Endodermal cell (in vitro differentiated cells): ENCODE measurements at regions not wholly inside any gene's neighbourhood (a gene's known extent, or its start where the extent isn't known, plus 50 kb on each side); places are given as distances from the start of the nearest gene placed in this dataset.
A peak's percentile ranks its signal among the peaks of the same experiment; 100 is the strongest.

ENCODE experiments used
- DNase-seq: peaks from one replicate; pipeline ENCODE4 v3.0.0-alpha.2; 2017
- H3K27ac ChIP-seq: 2 replicates; pipeline ENCODE4 v1.5.1; 2013; ENCODE audit warnings: mild to moderate bottlenecking, low read depth, low read length, moderate library complexity
- H3K27me3 ChIP-seq: 2 replicates; pipeline ENCODE4 v1.6.1; 2013; ENCODE audit warnings: mild to moderate bottlenecking, low read length, moderate library complexity; ENCODE audit not compliant: insufficient read depth, control insufficient read depth, poor library complexity, severe bottlenecking
- H3K36me3 ChIP-seq: 2 replicates; pipeline ENCODE4 v1.7.0; 2013; ENCODE audit warnings: mild to moderate bottlenecking, low read length, moderate library complexity; ENCODE audit not compliant: control insufficient read depth, insufficient read depth
- H3K4me1 ChIP-seq: one replicate; pipeline ENCODE4 v1.7.0; 2013; ENCODE audit warnings: low read length; ENCODE audit not compliant: control insufficient read depth, insufficient read depth
- H3K4me3 ChIP-seq: 2 replicates; pipeline ENCODE4 v1.5.1; 2013; ENCODE audit warnings: mild to moderate bottlenecking, low read length, moderate library complexity
- H3K9ac ChIP-seq: 2 replicates; pipeline ENCODE4 v1.6.1; 2013; ENCODE audit warnings: mild to moderate bottlenecking, low read length, moderate library complexity; ENCODE audit not compliant: poor library complexity, severe bottlenecking; ENCODE audit errors: extremely low read depth
- H3K9me3 ChIP-seq: 2 replicates; pipeline ENCODE4 v1.6.1; 2013; ENCODE audit warnings: mild to moderate bottlenecking, low read length, moderate library complexity; ENCODE audit not compliant: control insufficient read depth
- H3K27ac Mint-ChIP-seq: 2 replicates; pipeline ENCODE4 v1.8.0; 2020; ENCODE audit warnings: mixed read lengths
- H3K27me3 Mint-ChIP-seq: 2 replicates; pipeline ENCODE4 v1.8.0; 2021; ENCODE audit warnings: mild to moderate bottlenecking, mixed read lengths; ENCODE audit not compliant: insufficient read depth
- H3K36me3 Mint-ChIP-seq: 2 replicates; pipeline ENCODE4 v1.8.0; 2020; ENCODE audit warnings: low read depth, mixed read lengths
- H3K4me1 Mint-ChIP-seq: 2 replicates; pipeline ENCODE4 v1.8.0; 2020; ENCODE audit warnings: mixed read lengths
- H3K4me3 Mint-ChIP-seq: 2 replicates; pipeline ENCODE4 v1.8.0; 2020; ENCODE audit warnings: mild to moderate bottlenecking, moderate library complexity, mixed read lengths
- H3K9me3 Mint-ChIP-seq: 2 replicates; pipeline ENCODE4 v1.8.0; 2020; ENCODE audit warnings: mild to moderate bottlenecking, mixed read lengths
- WGBS, 2 experiments: methylation state at CpG; one replicate each; pipeline versions ENCODE4 v1.1.5 to v1.1.7; 2013; ENCODE audit warnings: missing lambda C conversion rate in 2 of 2, mixed read lengths in 1 of 2; ENCODE audit not compliant: insufficient coverage in 1 of 2, insufficient read length in 1 of 2; 5-methylcytosine and 5-hydroxymethylcytosine counted together
- TF ChIP-seq, protein P1 (sequence below): fragments of 200-600 bp; sonication (generic); conservative IDR thresholded peaks from 2 replicates; pipeline ENCODE4 v1.5.0; 2021; ENCODE audit warnings: antibody characterized with exemption, mild to moderate bottlenecking

DNA sequence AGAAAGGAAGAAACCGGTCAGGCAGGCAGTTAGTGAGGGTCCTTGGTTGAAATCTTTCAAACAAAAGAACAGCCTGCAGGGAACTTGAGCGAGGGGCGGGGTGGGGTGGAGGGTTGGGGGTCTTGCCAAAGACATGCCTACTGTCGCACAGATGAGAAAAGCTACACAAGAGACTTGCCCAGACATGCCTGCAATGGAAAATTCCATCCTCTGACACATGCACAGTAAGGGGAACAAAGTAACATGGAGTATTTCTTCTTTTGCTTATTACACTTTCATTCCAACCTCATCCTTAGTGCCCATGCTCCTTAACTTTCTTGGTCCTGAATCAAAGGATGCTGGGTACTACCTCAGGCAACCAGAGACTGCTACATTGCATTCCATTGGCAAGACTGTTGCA is 1491.2 kb downstream of the STIM2 start:
- no peak overlapping the region for H3K9ac ChIP-seq
- H3K27ac ChIP-seq = no peak overlapping the region
- Mint-ChIP-seq H3K4me3 (no peak overlapping the region), H3K27ac (no peak overlapping the region), H3K9me3 (peaks cover 5% of the 10 kb centered on the region), H3K27me3 (no peaks in the 10 kb centered on the region), H3K36me3 (no peaks in the 10 kb centered on the region), H3K4me1 (peaks cover 7% of the 10 kb centered on the region)
- peaks cover 12% of the 10 kb centered on the region for H3K9me3 ChIP-seq
- no peaks in the 10 kb centered on the region for H3K36me3 ChIP-seq
- WGBS, 2 experiments = 89 to 91% methylated on average over 4 of the region's 4 CpGs
- H3K27me3 ChIP-seq = no peaks in the 10 kb centered on the region
- TF ChIP-seq, protein P1, sequence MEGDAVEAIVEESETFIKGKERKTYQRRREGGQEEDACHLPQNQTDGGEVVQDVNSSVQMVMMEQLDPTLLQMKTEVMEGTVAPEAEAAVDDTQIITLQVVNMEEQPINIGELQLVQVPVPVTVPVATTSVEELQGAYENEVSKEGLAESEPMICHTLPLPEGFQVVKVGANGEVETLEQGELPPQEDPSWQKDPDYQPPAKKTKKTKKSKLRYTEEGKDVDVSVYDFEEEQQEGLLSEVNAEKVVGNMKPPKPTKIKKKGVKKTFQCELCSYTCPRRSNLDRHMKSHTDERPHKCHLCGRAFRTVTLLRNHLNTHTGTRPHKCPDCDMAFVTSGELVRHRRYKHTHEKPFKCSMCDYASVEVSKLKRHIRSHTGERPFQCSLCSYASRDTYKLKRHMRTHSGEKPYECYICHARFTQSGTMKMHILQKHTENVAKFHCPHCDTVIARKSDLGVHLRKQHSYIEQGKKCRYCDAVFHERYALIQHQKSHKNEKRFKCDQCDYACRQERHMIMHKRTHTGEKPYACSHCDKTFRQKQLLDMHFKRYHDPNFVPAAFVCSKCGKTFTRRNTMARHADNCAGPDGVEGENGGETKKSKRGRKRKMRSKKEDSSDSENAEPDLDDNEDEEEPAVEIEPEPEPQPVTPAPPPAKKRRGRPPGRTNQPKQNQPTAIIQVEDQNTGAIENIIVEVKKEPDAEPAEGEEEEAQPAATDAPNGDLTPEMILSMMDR = no peak
- H3K4me1 ChIP-seq = no peaks in the 10 kb centered on the region
- H3K4me3 ChIP-seq = no peak overlapping the region
- DNase-seq = no peak

DNA sequence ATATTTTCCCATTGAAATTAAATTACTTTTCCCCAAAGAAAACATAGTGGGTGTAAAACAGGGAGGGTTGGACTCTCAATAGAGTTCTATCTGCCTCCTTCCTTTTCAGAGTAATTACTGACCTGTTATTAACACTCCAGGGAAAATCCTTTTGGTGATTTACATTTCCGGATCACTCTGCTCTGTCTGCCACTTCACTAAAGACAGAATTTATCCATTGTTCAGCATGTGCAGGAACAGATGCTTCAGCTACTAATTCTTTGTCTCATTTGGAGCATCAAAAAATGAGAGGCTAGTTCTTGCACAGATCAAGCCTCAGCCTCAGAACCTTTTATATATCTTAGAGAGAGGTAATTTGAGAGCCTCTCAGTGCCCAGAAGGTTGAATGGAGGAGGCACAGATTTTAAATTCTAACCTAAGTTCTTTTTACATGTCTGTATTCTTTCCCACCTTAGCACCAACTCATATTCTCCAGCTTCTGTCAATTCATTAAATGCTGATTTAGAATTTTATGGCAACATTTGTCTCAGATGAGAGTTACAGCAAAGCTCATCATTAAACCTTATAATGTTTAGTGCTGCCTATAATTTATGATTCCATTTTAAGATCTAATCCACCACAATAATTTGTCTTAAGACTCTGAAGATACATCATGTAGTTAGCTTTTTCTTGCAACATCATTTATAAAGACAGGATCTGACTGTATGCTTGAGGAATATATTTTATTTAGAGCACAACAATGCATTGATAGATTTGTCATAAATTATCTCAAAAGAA is 1494.4 kb downstream of the STIM2 start:
- Mint-ChIP-seq H3K27me3 (no peaks in the 10 kb centered on the region), H3K4me3 (no peak overlapping the region), H3K36me3 (no peaks in the 10 kb centered on the region), H3K9me3 (peaks cover 5% of the 10 kb centered on the region), H3K4me1 (peaks cover 9% of the 10 kb centered on the region), H3K27ac (no peak overlapping the region)
- DNase-seq = no peak
- Histone ChIP-seq H3K9me3 (peaks cover 12% of the 10 kb centered on the region), H3K27ac (peak overlapping the region; percentile 46), H3K9ac (no peak overlapping the region), H3K4me3 (no peak overlapping the region), H3K36me3 (no peaks in the 10 kb centered on the region), H3K27me3 (no peaks in the 10 kb centered on the region), H3K4me1 (no peaks in the 10 kb centered on the region)
- 73 to 91% methylated on average over 1 of the region's 1 CpG for WGBS, 2 experiments
- TF ChIP-seq, protein P1 = no peak

DNA sequence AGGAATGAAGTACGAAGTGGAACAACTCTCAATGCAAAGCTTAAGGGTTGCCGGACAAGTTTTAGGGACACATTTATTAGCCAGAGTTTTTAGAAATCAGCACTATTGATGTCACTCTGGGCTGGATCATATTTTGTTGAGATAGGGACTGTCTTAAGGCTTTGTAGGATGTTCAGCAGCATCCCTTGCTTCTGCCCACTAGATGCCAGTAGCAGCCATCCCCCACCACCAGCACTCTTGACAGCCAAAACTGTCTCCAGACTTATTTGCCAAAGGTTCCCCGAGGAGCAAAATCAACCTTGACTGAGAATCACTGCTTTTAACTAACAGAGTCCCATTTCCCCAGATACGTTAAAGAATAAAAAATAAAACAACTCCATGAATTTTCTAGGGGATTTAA is 1497.3 kb downstream of the STIM2 start:
- Mint-ChIP-seq H3K36me3 (no peaks in the 10 kb centered on the region), H3K27ac (no peak overlapping the region), H3K9me3 (no peaks in the 10 kb centered on the region), H3K4me1 (peaks cover 9% of the 10 kb centered on the region), H3K4me3 (no peak overlapping the region), H3K27me3 (no peaks in the 10 kb centered on the region)
- Histone ChIP-seq H3K9me3 (no peaks in the 10 kb centered on the region), H3K36me3 (no peaks in the 10 kb centered on the region), H3K27me3 (no peaks in the 10 kb centered on the region), H3K27ac (no peak overlapping the region), H3K4me3 (no peak overlapping the region), H3K4me1 (no peaks in the 10 kb centered on the region), H3K9ac (no peak overlapping the region)
- DNase-seq = peak; percentile 63
- TF ChIP-seq, protein P1 = peak; percentile 79
- 78 to 100% methylated on average over 2 to 3 of the region's 4 CpGs for WGBS, 2 experiments
